CD4-positive, alpha-beta T cell (primary cell): ENCODE measurements at regions not wholly inside any gene's neighbourhood (a gene's known extent, or its start where the extent isn't known, plus 50 kb on each side); places are given as distances from the start of the nearest gene placed in this dataset.

Experiments used
- ATAC-seq: fragments of 200-7000 bp; cut with Tn5 transposase; one replicate; pipeline ENCODE4 v1.10.0; 2022; ENCODE audit warnings: mild to moderate bottlenecking; ENCODE audit not compliant: poor library complexity
- CTCF ChIA-PET: fragments of 350-600 bp; sonication (Branson Sonifier 250); formaldehyde crosslinking; loops from one replicate; lab custom pipeline; 2021; ENCODE audit warnings: antibody characterized with exemption, inconsistent platforms; lab: Charles Lee
- POLR2A ChIA-PET: fragments of 350-600 bp; sonication (Branson Sonifier 250); formaldehyde crosslinking; loops from one replicate; lab custom pipeline; 2021; ENCODE audit warnings: antibody characterized with exemption, inconsistent platforms; lab: Charles Lee
- DNase-seq, 14 experiments: peaks; one replicate each; pipeline ENCODE4 v3.0.0-alpha.2; 2013 to 2020; ENCODE audit warnings: mixed read lengths in 2 of 14
- H3K27ac ChIP-seq, 2 donors: one replicate each; pipeline versions ENCODE4 v1.5.1 to v1.7.0; 2013; ENCODE audit warnings: low read length in 2 of 2, low read depth in 1 of 2, mild to moderate bottlenecking in 1 of 2
- H3K27me3 ChIP-seq, 2 experiments: 1 replicate in 1 of 2; 2 replicates in 1 of 2; pipeline versions ENCODE4 v1.6.1 to v1.7.0; 2013; ENCODE audit warnings: low read length in 2 of 2, control low read depth in 1 of 2, mild to moderate bottlenecking in 1 of 2, moderate library complexity in 1 of 2; ENCODE audit not compliant: insufficient read depth in 2 of 2, control insufficient read depth in 1 of 2
- H3K36me3 ChIP-seq: one replicate; pipeline ENCODE4 v1.6.1; 2013; ENCODE audit warnings: low read length, control low read depth; ENCODE audit not compliant: insufficient read depth
- H3K4me1 ChIP-seq: one replicate; pipeline ENCODE4 v1.6.1; 2013; ENCODE audit warnings: low read length, control low read depth; ENCODE audit not compliant: insufficient read depth
- H3K4me3 ChIP-seq: one replicate; pipeline ENCODE4 v1.5.1; 2013; ENCODE audit warnings: mild to moderate bottlenecking, low read length, moderate library complexity
- H3K9me3 ChIP-seq, 2 experiments: 1 replicate in 1 of 2; 2 replicates in 1 of 2; pipeline versions ENCODE4 v1.6.1 to v1.7.0; 2013; ENCODE audit warnings: low read length in 2 of 2, mild to moderate bottlenecking in 2 of 2, control low read depth in 1 of 2, moderate library complexity in 1 of 2; ENCODE audit not compliant: control insufficient read depth in 1 of 2, insufficient read depth in 1 of 2
- H3K27ac Mint-ChIP-seq: one replicate; pipeline ENCODE4 v1.8.0; 2020; ENCODE audit warnings: mixed read lengths
- H3K27me3 Mint-ChIP-seq: one replicate; pipeline ENCODE4 v1.8.0; 2021; ENCODE audit warnings: mixed read lengths
- H3K36me3 Mint-ChIP-seq: one replicate; pipeline ENCODE4 v1.8.0; 2021; ENCODE audit warnings: low read depth, mixed read lengths
- H3K4me1 Mint-ChIP-seq: one replicate; pipeline ENCODE4 v1.8.0; 2021; ENCODE audit warnings: low read depth, mixed read lengths
- H3K4me3 Mint-ChIP-seq: one replicate; pipeline ENCODE4 v1.8.0; 2020; ENCODE audit warnings: mild to moderate bottlenecking, mixed read lengths
- H3K9me3 Mint-ChIP-seq: one replicate; pipeline ENCODE4 v1.8.0; 2020; ENCODE audit warnings: mixed read lengths
- CTCF ChIP-seq: fragments of 200-600 bp; IDR thresholded peaks from one replicate; pipeline ENCODE4 v1.8.0; 2022; ENCODE audit warnings: antibody characterized with exemption, mild to moderate bottlenecking
- intact Hi-C, 2 experiments: fragments of 100-400 bp; cut with DNase I in 1 of 2; cut with micrococcal nuclease in 1 of 2; formaldehyde crosslinking; loops; one replicate each; pipeline versions ENCODE4 v1.15.1 to v1.9.0; 2023 to 2025; cut with DNase I, micrococcal nuclease

- Mint-ChIP-seq H3K4me1 (no peaks in the 10 kb centered on the region), H3K36me3 (no peaks in the 10 kb centered on the region), H3K9me3 (peaks cover 25% of the 10 kb centered on the region), H3K4me3 (no peak overlapping the region), H3K27me3 (no peaks in the 10 kb centered on the region), H3K27ac (no peak overlapping the region)
- H3K4me1 ChIP-seq: no peaks in the 10 kb centered on the region
- TF ChIP-seq CTCF: no peak
- H3K4me3 ChIP-seq: no peak overlapping the region
- ChIA-PET CTCF (no interaction called here), POLR2A (no interaction called here)
- DNase-seq (no peak), ATAC-seq (no peak)
- no peaks in the 10 kb centered on the region for H3K36me3 ChIP-seq
- no peaks in the 10 kb centered on the region for H3K27me3 ChIP-seq
- intact Hi-C loops: no loop called here
- H3K9me3 ChIP-seq: peaks cover 0 to 11% of the 10 kb centered on the region in 2 experiments
- H3K27ac ChIP-seq: no peak overlapping the region
Measured at GRCh38 chr9:10686943-10687342, 74.1 kb upstream of the PTPRD start.

GRCh38 chr9:10690546-10690945 lies 77.7 kb upstream of the PTPRD start:
- Histone ChIP-seq H3K9me3 (peaks cover 0 to 12% of the 10 kb centered on the region in 2 experiments), H3K4me3 (no peak overlapping the region), H3K27ac (no peak overlapping the region), H3K36me3 (no peaks in the 10 kb centered on the region), H3K4me1 (no peaks in the 10 kb centered on the region), H3K27me3 (no peaks in the 10 kb centered on the region)
- ChIA-PET POLR2A (no interaction called here), CTCF (no interaction called here)
- Mint-ChIP-seq H3K27me3 (no peaks in the 10 kb centered on the region), H3K4me1 (no peaks in the 10 kb centered on the region), H3K4me3 (no peak overlapping the region), H3K27ac (no peak overlapping the region), H3K9me3 (peaks cover 16% of the 10 kb centered on the region), H3K36me3 (no peaks in the 10 kb centered on the region)
- DNase-seq (no peak), ATAC-seq (no peak)
- TF ChIP-seq CTCF: no peak
- intact Hi-C loops: no loop called here

GRCh38 chr9:10697044-10697443 lies 84.2 kb upstream of the PTPRD start:
- H3K36me3 Mint-ChIP-seq: no peaks in the 10 kb centered on the region
- Histone ChIP-seq H3K4me1 (no peaks in the 10 kb centered on the region), H3K27ac (no peak overlapping the region), H3K4me3 (no peak overlapping the region), H3K36me3 (no peaks in the 10 kb centered on the region), H3K27me3 (no peaks in the 10 kb centered on the region), H3K9me3 (peaks cover 4 to 6% of the 10 kb centered on the region in 2 experiments)
- peaks cover 8% of the 10 kb centered on the region for H3K9me3 Mint-ChIP-seq
- POLR2A ChIA-PET: no interaction called here
- CTCF ChIA-PET: no interaction called here
- H3K27ac Mint-ChIP-seq: no peak overlapping the region
- no peak overlapping the region for H3K4me3 Mint-ChIP-seq
- ATAC-seq (no peak), DNase-seq (no peak)
- no peaks in the 10 kb centered on the region for H3K27me3 Mint-ChIP-seq
- no peaks in the 10 kb centered on the region for H3K4me1 Mint-ChIP-seq
- no peak for TF ChIP-seq CTCF
- intact Hi-C loops: no loop called here
